GM12874 (cell line): ENCODE measurements at regions not wholly inside any gene's neighbourhood (a gene's known extent, or its start where the extent isn't known, plus 50 kb on each side); places are given as distances from the start of the nearest gene placed in this dataset.

Experiments
- CTCF ChIP-seq: IDR thresholded peaks from 2 replicates; pipeline ENCODE4 v1.5.1; 2011; ENCODE audit warnings: low read depth, mild to moderate bottlenecking, control low read depth, low read length, moderate library complexity; ENCODE audit not compliant: insufficient read depth

GRCh38 chr17:77307479-77308198, 166.9 kb downstream of the SEC14L1 start:
- TF ChIP-seq CTCF = no peak

- TF ChIP-seq CTCF = no peak
These were observed 168.3 kb downstream of the SEC14L1 start for GRCh38 chr17:77308861-77309726.

GRCh38 chr17:77310336-77310735, 169.6 kb downstream of the SEC14L1 start:
- TF ChIP-seq CTCF = no peak

- TF ChIP-seq CTCF = no peak
These were observed 170.7 kb downstream of the SEC14L1 start for GRCh38 chr17:77311371-77311981.

GRCh38 chr17:77312061-77312701, 171.4 kb downstream of the SEC14L1 start:
- TF ChIP-seq CTCF = no peak

GRCh38 chr17:77312786-77313599, 172.2 kb downstream of the SEC14L1 start:
- no peak for TF ChIP-seq CTCF
